ENCODE measurements at regions not wholly inside any gene's neighbourhood (a gene's known extent, or its start where the extent isn't known, plus 50 kb on each side); places are given as distances from the start of the nearest gene placed in this dataset.
"Not testable (repeated sequence)": the region's sequence is repeated elsewhere in the genome, so short reads cannot be mapped to it uniquely, and the experiment has no call there.

- Histone ChIP-seq H3K36me3 (no peaks in the 10 kb centered on the region), H3K4me1 (no peaks in the 10 kb centered on the region), H3K9me3 (no peaks in the 10 kb centered on the region), H3K27me3 (peaks cover 20% of the 10 kb centered on the region), H3K4me3 (no peak overlapping the region), H3K27ac (no peak overlapping the region)
- DNase-seq (ENCODE audit: low spot score in 2 of 2): no peak
- no peak for TF ChIP-seq CTCF (IDR thresholded peaks at IDR 0.05)
- no peak for TF ChIP-seq EP300 (IDR thresholded peaks at IDR 0.05)
- TF ChIP-seq POLR2A (IDR thresholded peaks at IDR 0.05): no peak
- no peak for TF ChIP-seq POLR2AphosphoS5 (IDR thresholded peaks at IDR 0.05)
- WGBS: 75% methylated on average over 10 of the region's 10 CpGs
These were observed 143.4 kb upstream of the MVB12B start for GRCh38 chr9:126183266-126183665.

GRCh38 chr9:126190994-126191393 is 135.6 kb upstream of the MVB12B start:
- H3K36me3 ChIP-seq; H3K27me3 ChIP-seq; H3K4me3 ChIP-seq; DNase-seq (ENCODE audit: low spot score in 2 of 2); H3K27ac ChIP-seq; H3K9me3 ChIP-seq; H3K4me1 ChIP-seq: not testable (repeated sequence)
- 88% methylated on average over 2 of the region's 2 CpGs for WGBS

GRCh38 chr9:126198854-126199253 is 127.8 kb upstream of the MVB12B start:
- H3K9me3 ChIP-seq: no peaks in the 10 kb centered on the region
- H3K27me3 ChIP-seq: peaks cover 14% of the 10 kb centered on the region
- no peak for DNase-seq (ENCODE audit: low spot score in 2 of 2)
- no peaks in the 10 kb centered on the region for H3K36me3 ChIP-seq
- WGBS: 63% methylated on average over 4 of the region's 4 CpGs
- TF ChIP-seq CTCF (IDR thresholded peaks at IDR 0.05) (no peak), POLR2AphosphoS5 (IDR thresholded peaks at IDR 0.05) (no peak), EP300 (IDR thresholded peaks at IDR 0.05) (no peak), POLR2A (IDR thresholded peaks at IDR 0.05) (no peak)
- no peak overlapping the region for H3K27ac ChIP-seq
- no peaks in the 10 kb centered on the region for H3K4me1 ChIP-seq
- no peak overlapping the region for H3K4me3 ChIP-seq

GRCh38 chr9:126203313-126203712 is 123.3 kb upstream of the MVB12B start:
- Histone ChIP-seq H3K9me3 (no peaks in the 10 kb centered on the region), H3K4me3 (no peak overlapping the region), H3K27ac (no peak overlapping the region), H3K36me3 (no peaks in the 10 kb centered on the region), H3K4me1 (peaks cover 19% of the 10 kb centered on the region), H3K27me3 (peaks cover 42% of the 10 kb centered on the region)
- 100% methylated on average over 5 of the region's 5 CpGs for WGBS
- no peak for DNase-seq (ENCODE audit: low spot score in 2 of 2)
- TF ChIP-seq EP300 (IDR thresholded peaks at IDR 0.05): no peak
- no peak for TF ChIP-seq POLR2AphosphoS5 (IDR thresholded peaks at IDR 0.05)
- TF ChIP-seq POLR2A (IDR thresholded peaks at IDR 0.05): no peak
- TF ChIP-seq CTCF (IDR thresholded peaks at IDR 0.05): no peak

- TF ChIP-seq POLR2A (IDR thresholded peaks at IDR 0.05) (no peak), CTCF (IDR thresholded peaks at IDR 0.05) (no peak)
- 96% methylated on average over 5 of the region's 5 CpGs for WGBS
- DNase-seq (ENCODE audit: low spot score in 2 of 2): no peak
- Histone ChIP-seq H3K27ac (no peak overlapping the region), H3K4me3 (no peak overlapping the region), H3K36me3 (no peaks in the 10 kb centered on the region), H3K9me3 (no peaks in the 10 kb centered on the region), H3K4me1 (peaks cover 19% of the 10 kb centered on the region), H3K27me3 (peaks cover 41% of the 10 kb centered on the region)
These were observed 122.4 kb upstream of the MVB12B start for GRCh38 chr9:126204197-126204596.

- Histone ChIP-seq H3K9me3 (no peaks in the 10 kb centered on the region), H3K4me1 (peaks cover 19% of the 10 kb centered on the region), H3K27ac (no peak overlapping the region), H3K36me3 (no peaks in the 10 kb centered on the region), H3K4me3 (no peak overlapping the region), H3K27me3 (peaks cover 41% of the 10 kb centered on the region)
- no peak for DNase-seq (ENCODE audit: low spot score in 2 of 2)
- TF ChIP-seq EP300 (IDR thresholded peaks at IDR 0.05) (no peak), CTCF (IDR thresholded peaks at IDR 0.05) (no peak), POLR2AphosphoS5 (IDR thresholded peaks at IDR 0.05) (no peak), POLR2A (IDR thresholded peaks at IDR 0.05) (no peak)
- WGBS: 100% methylated on average over 1 of the region's 2 CpGs
These were observed 121.9 kb upstream of the MVB12B start for GRCh38 chr9:126204708-126205225.

Data from suprapubic skin (tissue), 4 donors.